Adrenal gland (tissue), 5 donors: ENCODE measurements at regions not wholly inside any gene's neighbourhood (a gene's known extent, or its start where the extent isn't known, plus 50 kb on each side); places are given as distances from the start of the nearest gene placed in this dataset.

ENCODE experiments used
- CTCF ChIP-seq, 6 experiments: fragments of 450-650 bp in 4 of 6; fragments of 200-600 bp in 2 of 6; sonication (generic) in 1 of 6; IDR thresholded peaks; 1 replicate in 5 of 6; 2 replicates in 1 of 6; pipeline versions ENCODE4 v1.5.1 to v1.8.0; 2016 to 2021; ENCODE audit warnings: antibody characterized with exemption in 6 of 6, mild to moderate bottlenecking in 2 of 6, moderate library complexity in 1 of 6
- POLR2A ChIP-seq, 2 donors: fragments of 450-650 bp; IDR thresholded peaks; one replicate each; pipeline ENCODE4 v1.6.1; 2017; ENCODE audit warnings: antibody characterized with exemption in 2 of 2, mild to moderate bottlenecking in 2 of 2, moderate library complexity in 1 of 2
- donor health status: DM: no; HTN: no; CAD: no.

- TF ChIP-seq CTCF (IDR thresholded peaks at IDR 0.05) (no peak), POLR2A (IDR thresholded peaks at IDR 0.05) (no peak)
These were observed 958.6 kb downstream of the NXPH1 start for GRCh38 chr7:9391984-9392383.
